ENCODE measurements at regions not wholly inside any gene's neighbourhood (a gene's known extent, or its start where the extent isn't known, plus 50 kb on each side); places are given as distances from the start of the nearest gene placed in this dataset.

GRCh38 chr16:82454152-82454551, 172.6 kb upstream of the CDH13 start (continued):
- no peak for TF ChIP-seq POU6F1 (CRISPR knock-in tag; IDR thresholded peaks at IDR 0.05; ENCODE audit: borderline replicate concordance, low read depth)

- TF ChIP-seq ZFP3 (CRISPR knock-in tag; IDR thresholded peaks at IDR 0.05) (no peak), ZNF565 (CRISPR knock-in tag; conservative IDR thresholded peaks at IDR 0.05; ENCODE audit: low read depth) (no peak), ARNTL (CRISPR knock-in tag; IDR thresholded peaks at IDR 0.05; ENCODE audit: borderline replicate concordance, low read depth) (no peak), POU6F1 (CRISPR knock-in tag; IDR thresholded peaks at IDR 0.05; ENCODE audit: borderline replicate concordance, low read depth) (no peak), ZNF8 (CRISPR knock-in tag; IDR thresholded peaks at IDR 0.05) (no peak), SNAI2 (CRISPR knock-in tag; IDR thresholded peaks at IDR 0.05) (no peak), ISL1 (CRISPR knock-in tag; IDR thresholded peaks at IDR 0.05) (no peak), ZFP30 (CRISPR knock-in tag; IDR thresholded peaks at IDR 0.05) (no peak), CSDC2 (CRISPR knock-in tag; IDR thresholded peaks at IDR 0.05) (no peak), PATZ1 (CRISPR knock-in tag; IDR thresholded peaks at IDR 0.05; ENCODE audit: borderline replicate concordance) (no peak), TSHZ2 (CRISPR knock-in tag; IDR thresholded peaks at IDR 0.05) (no peak), RARB (CRISPR knock-in tag; IDR thresholded peaks at IDR 0.05) (no peak), BACH2 (CRISPR knock-in tag; IDR thresholded peaks at IDR 0.05; ENCODE audit: borderline replicate concordance) (no peak), CSRNP3 (CRISPR knock-in tag; IDR thresholded peaks at IDR 0.05) (no peak), TOX (CRISPR knock-in tag; IDR thresholded peaks at IDR 0.05; ENCODE audit: borderline replicate concordance) (no peak), PPARA (CRISPR knock-in tag; IDR thresholded peaks at IDR 0.05; ENCODE audit: borderline replicate concordance) (no peak), GLIS3 (CRISPR knock-in tag; IDR thresholded peaks at IDR 0.05) (no peak), ZC3H10 (CRISPR knock-in tag; IDR thresholded peaks at IDR 0.05) (no peak), ZNF70 (CRISPR knock-in tag; IDR thresholded peaks at IDR 0.05) (no peak), ESRRG (CRISPR knock-in tag; IDR thresholded peaks at IDR 0.05) (no peak)
- ATAC-seq = no peak
Measured at GRCh38 chr16:82452004-82452756, 174.6 kb upstream of the CDH13 start.

GRCh38 chr16:82451449-82451848, 175.3 kb upstream of the CDH13 start:
- TF ChIP-seq TCF4 (CRISPR knock-in tag; IDR thresholded peaks at IDR 0.05; ENCODE audit: borderline replicate concordance) (no peak), ZNF8 (CRISPR knock-in tag; IDR thresholded peaks at IDR 0.05) (no peak), PPARA (CRISPR knock-in tag; IDR thresholded peaks at IDR 0.05; ENCODE audit: borderline replicate concordance) (no peak), RARB (CRISPR knock-in tag; IDR thresholded peaks at IDR 0.05) (no peak), TSHZ2 (CRISPR knock-in tag; IDR thresholded peaks at IDR 0.05) (no peak), ZNF565 (CRISPR knock-in tag; conservative IDR thresholded peaks at IDR 0.05; ENCODE audit: low read depth) (no peak), CSDC2 (CRISPR knock-in tag; IDR thresholded peaks at IDR 0.05) (no peak), ZC3H10 (CRISPR knock-in tag; IDR thresholded peaks at IDR 0.05) (no peak), BACH2 (CRISPR knock-in tag; IDR thresholded peaks at IDR 0.05; ENCODE audit: borderline replicate concordance) (no peak), ZFP3 (CRISPR knock-in tag; IDR thresholded peaks at IDR 0.05) (no peak), ZFP30 (CRISPR knock-in tag; IDR thresholded peaks at IDR 0.05) (no peak), SNAI2 (CRISPR knock-in tag; IDR thresholded peaks at IDR 0.05) (no peak), PATZ1 (CRISPR knock-in tag; IDR thresholded peaks at IDR 0.05; ENCODE audit: borderline replicate concordance) (no peak)
- no peak for ATAC-seq

Measured in SK-N-SH treated with all-trans-retinoic acid at 6 μM for 48 hours (cell line).